ENCODE measurements at regions not wholly inside any gene's neighbourhood (a gene's known extent, or its start where the extent isn't known, plus 50 kb on each side); places are given as distances from the start of the nearest gene placed in this dataset.

DNA sequence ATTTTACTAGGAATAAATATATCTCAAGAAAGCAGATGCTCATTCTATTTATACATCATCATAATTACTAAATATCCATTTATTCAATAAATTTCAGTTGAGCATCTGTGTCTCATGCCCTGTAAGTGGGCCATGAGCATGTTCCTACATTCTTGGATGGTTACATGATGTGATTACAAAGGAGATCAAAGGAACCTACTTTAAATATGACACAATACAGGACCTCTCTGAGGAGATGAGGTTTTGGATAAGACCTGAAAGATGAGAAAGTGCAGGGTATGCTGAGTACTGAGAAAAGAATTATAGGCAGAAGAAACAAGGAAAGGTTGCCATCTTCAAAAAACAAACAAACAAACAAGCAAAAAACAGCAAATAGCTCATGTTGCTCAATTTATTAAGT, 105.4 kb upstream of the CNTN1 start:
- no peak overlapping the region for H3K27ac ChIP-seq (ENCODE audit: insufficient read length, low read depth, low read length)
- no peak overlapping the region for H3K18ac ChIP-seq (ENCODE audit: insufficient read length, low read depth, low read length)
- H3K9me3 ChIP-seq (ENCODE audit: control insufficient read depth, low read depth, low read length): peaks cover 11% of the 10 kb centered on the region
- no peak overlapping the region for H3K9ac ChIP-seq (ENCODE audit: extremely low read depth, insufficient read length, low read length)
- H2BK12ac ChIP-seq (ENCODE audit: insufficient read length, low read depth, low read length): no peak overlapping the region
- no peak overlapping the region for H4K5ac ChIP-seq (ENCODE audit: insufficient read length, low read depth, low read length)
- no peaks in the 10 kb centered on the region for H3K79me1 ChIP-seq (ENCODE audit: insufficient read depth, low read depth, low read length, poor library complexity, severe bottlenecking)
- no peaks in the 10 kb centered on the region for H3K4me1 ChIP-seq (ENCODE audit: insufficient read depth, low read length)
- no peak overlapping the region for H2BK120ac ChIP-seq (ENCODE audit: low read depth, low read length, poor library complexity, severe bottlenecking)
- no peak overlapping the region for H2BK15ac ChIP-seq (ENCODE audit: low read depth, low read length)
- H3K56ac ChIP-seq (ENCODE audit: insufficient read length, low read depth, low read length): no peak overlapping the region
- peaks cover 25 to 31% of the 10 kb centered on the region in 2 experiments for H3K9me3 Mint-ChIP-seq
- no peak overlapping the region for H2AK5ac ChIP-seq (ENCODE audit: insufficient read length, low read length)
- peaks cover 2% of the 10 kb centered on the region; the same call in 1 of the 2 replicates for H3K27me3 Mint-ChIP-seq (ENCODE audit: low read depth)
- H3K14ac ChIP-seq (ENCODE audit: insufficient read depth, low read length): no peak overlapping the region
- no peak overlapping the region for H3K23ac ChIP-seq (ENCODE audit: insufficient read length, low read depth, low read length)
- H2BK20ac ChIP-seq (ENCODE audit: low read depth, low read length, poor library complexity, severe bottlenecking): no peak overlapping the region
- no peak overlapping the region for H4K91ac ChIP-seq (ENCODE audit: insufficient read length, low read depth, low read length)
- peaks cover 13 to 22% (median 15%) of the 10 kb centered on the region in 3 experiments for H3K36me3 Mint-ChIP-seq (ENCODE audit: insufficient read depth in 1 of 3, low read depth in 3 of 3)
- no peak overlapping the region for H4K8ac ChIP-seq (replicated peaks; ENCODE audit: insufficient read length, low read depth, low read length)
- no peaks in the 10 kb centered on the region for H3K27me3 ChIP-seq (ENCODE audit: insufficient read depth, low read length)
- H3K27ac Mint-ChIP-seq: no peak overlapping the region
- H3K4me1 Mint-ChIP-seq: no peaks in the 10 kb centered on the region
- H3T11ph ChIP-seq (ENCODE audit: low read length): no peak overlapping the region
- H4K20me1 ChIP-seq (ENCODE audit: control insufficient read depth, insufficient read depth, insufficient read length): no peaks in the 10 kb centered on the region
- no peak overlapping the region for H3K4me3 Mint-ChIP-seq
- TF ChIP-seq CTCF (conservative IDR thresholded peaks at IDR 0.05): no peak
- DNase-seq: no peak
- no peak overlapping the region for H2AFZ ChIP-seq (ENCODE audit: low read length)
- no peaks in the 10 kb centered on the region for H3K23me2 ChIP-seq (ENCODE audit: insufficient read length, low read depth, low read length, poor library complexity, severe bottlenecking)
- no peak overlapping the region for H3K4ac ChIP-seq (ENCODE audit: low read depth, low read length)
- H3K4me2 ChIP-seq (ENCODE audit: insufficient read depth, insufficient read length, low read length): no peak overlapping the region
- H2BK5ac ChIP-seq (ENCODE audit: insufficient read length, low read length): no peak overlapping the region
- H3K79me2 ChIP-seq (ENCODE audit: insufficient read depth, low read length): no peaks in the 10 kb centered on the region

Measured in H9 (cell line).